B cell (primary cell): ENCODE measurements at regions not wholly inside any gene's neighbourhood (a gene's known extent, or its start where the extent isn't known, plus 50 kb on each side); places are given as distances from the start of the nearest gene placed in this dataset.

Source experiments
- CTCF ChIP-seq: fragments of 200-600 bp; IDR thresholded peaks from one replicate; pipeline ENCODE4 v1.8.0; 2022; ENCODE audit warnings: antibody characterized with exemption, mild to moderate bottlenecking
- EZH2 ChIP-seq: IDR thresholded peaks from 2 replicates; pipeline ENCODE4 v1.6.1; 2012; ENCODE audit warnings: borderline replicate concordance, low read depth, mild to moderate bottlenecking, moderate library complexity, low read length; ENCODE audit not compliant: insufficient read depth, poor library complexity, severe bottlenecking

GRCh38 chr16:26561303-26561702 is 505.4 kb upstream of the C16orf82 start:
- TF ChIP-seq CTCF: no peak
- no peak for TF ChIP-seq EZH2
